ENCODE measurements at regions not wholly inside any gene's neighbourhood (a gene's known extent, or its start where the extent isn't known, plus 50 kb on each side); places are given as distances from the start of the nearest gene placed in this dataset.
"Not testable (repeated sequence)": the region's sequence is repeated elsewhere in the genome, so short reads cannot be mapped to it uniquely, and the experiment has no call there.

GRCh38 chr1:233487408-233487807, 126.5 kb upstream of the KCNK1 start:
- no peak for ATAC-seq (replicated peaks)
- Mint-ChIP-seq H3K4me3 (no peak overlapping the region), H3K36me3 (ENCODE audit: low read depth) (no peaks in the 10 kb centered on the region), H3K27ac (no peak overlapping the region), H3K4me1 (no peaks in the 10 kb centered on the region), H3K27me3 (peaks cover 17% of the 10 kb centered on the region), H3K9me3 (no peaks in the 10 kb centered on the region)

GRCh38 chr1:233489411-233489810, 124.5 kb upstream of the KCNK1 start:
- no peak for ATAC-seq (replicated peaks)
- Mint-ChIP-seq H3K27ac (no peak overlapping the region), H3K36me3 (ENCODE audit: low read depth) (no peaks in the 10 kb centered on the region), H3K27me3 (peaks cover 10% of the 10 kb centered on the region), H3K4me3 (no peak overlapping the region), H3K4me1 (no peaks in the 10 kb centered on the region), H3K9me3 (no peaks in the 10 kb centered on the region)

GRCh38 chr1:233490488-233490887, 123.4 kb upstream of the KCNK1 start:
- no peaks in the 10 kb centered on the region for H3K4me1 Mint-ChIP-seq
- H3K27me3 Mint-ChIP-seq, result peaks cover 11% of the 10 kb centered on the region
- H3K9me3 Mint-ChIP-seq, result no peaks in the 10 kb centered on the region
- H3K27ac Mint-ChIP-seq, result no peak overlapping the region
- H3K4me3 Mint-ChIP-seq, result no peak overlapping the region
- no peak for ATAC-seq (replicated peaks)
- H3K36me3 Mint-ChIP-seq (ENCODE audit: low read depth), result no peaks in the 10 kb centered on the region

- H3K27ac Mint-ChIP-seq, result no peak overlapping the region
- H3K36me3 Mint-ChIP-seq (ENCODE audit: low read depth), result no peaks in the 10 kb centered on the region
Observed at GRCh38 chr1:233491953-233492620, 121.8 kb upstream of the KCNK1 start.

GRCh38 chr1:233496993-233497392, 116.9 kb upstream of the KCNK1 start:
- H3K36me3 Mint-ChIP-seq (ENCODE audit: low read depth), result no peaks in the 10 kb centered on the region
- H3K9me3 Mint-ChIP-seq, result peaks cover 6% of the 10 kb centered on the region
- ATAC-seq (replicated peaks), result peak; percentile 65
- peaks cover 33% of the 10 kb centered on the region for H3K27me3 Mint-ChIP-seq
- no peaks in the 10 kb centered on the region for H3K4me1 Mint-ChIP-seq
- H3K27ac Mint-ChIP-seq, result no peak overlapping the region
- H3K4me3 Mint-ChIP-seq, result no peak overlapping the region

More at GRCh38 chr1:233491953-233492620, 121.8 kb upstream of the KCNK1 start:
- no peak for ATAC-seq (replicated peaks)
- H3K4me1 Mint-ChIP-seq, result no peaks in the 10 kb centered on the region
- peaks cover 6% of the 10 kb centered on the region for H3K9me3 Mint-ChIP-seq
- H3K4me3 Mint-ChIP-seq, result no peak overlapping the region
- peaks cover 22% of the 10 kb centered on the region for H3K27me3 Mint-ChIP-seq

- H3K4me1 Mint-ChIP-seq, result no peaks in the 10 kb centered on the region
- no peak overlapping the region for H3K27ac Mint-ChIP-seq
- no peak overlapping the region for H3K4me3 Mint-ChIP-seq
- no peaks in the 10 kb centered on the region for H3K36me3 Mint-ChIP-seq (ENCODE audit: low read depth)
- peaks cover 33% of the 10 kb centered on the region for H3K27me3 Mint-ChIP-seq
- no peak for ATAC-seq (replicated peaks)
- peaks cover 6% of the 10 kb centered on the region for H3K9me3 Mint-ChIP-seq
Observed at GRCh38 chr1:233497679-233498078, 116.2 kb upstream of the KCNK1 start.

GRCh38 chr1:233500106-233500505, 113.8 kb upstream of the KCNK1 start:
- Mint-ChIP-seq H3K4me3 (no peak overlapping the region), H3K9me3 (peaks cover 6% of the 10 kb centered on the region), H3K36me3 (ENCODE audit: low read depth) (no peaks in the 10 kb centered on the region), H3K27ac (no peak overlapping the region), H3K4me1 (no peaks in the 10 kb centered on the region), H3K27me3 (peaks cover 29% of the 10 kb centered on the region)
- no peak for ATAC-seq (replicated peaks)

- Mint-ChIP-seq H3K9me3 (peaks cover 4% of the 10 kb centered on the region), H3K4me3 (no peak overlapping the region), H3K27ac (no peak overlapping the region), H3K36me3 (ENCODE audit: low read depth) (no peaks in the 10 kb centered on the region), H3K27me3 (peaks cover 8% of the 10 kb centered on the region), H3K4me1 (no peaks in the 10 kb centered on the region)
- ATAC-seq (replicated peaks), result no peak
Observed at GRCh38 chr1:233503366-233503954, 110.4 kb upstream of the KCNK1 start.

GRCh38 chr1:233505130-233505529, 108.8 kb upstream of the KCNK1 start:
- Mint-ChIP-seq H3K36me3 (ENCODE audit: low read depth) (no peaks in the 10 kb centered on the region), H3K27me3 (peaks cover 10% of the 10 kb centered on the region)
- peak; percentile 14 for ATAC-seq (replicated peaks)

GRCh38 chr1:233505889-233506288, 108.0 kb upstream of the KCNK1 start:
- H3K9me3 Mint-ChIP-seq; ATAC-seq (replicated peaks); H3K36me3 Mint-ChIP-seq (ENCODE audit: low read depth); H3K27ac Mint-ChIP-seq; H3K4me3 Mint-ChIP-seq; H3K4me1 Mint-ChIP-seq: not testable (repeated sequence)
- peaks cover 10% of the 10 kb centered on the region for H3K27me3 Mint-ChIP-seq

More at GRCh38 chr1:233505130-233505529, 108.8 kb upstream of the KCNK1 start:
- Mint-ChIP-seq H3K27ac (no peak overlapping the region), H3K9me3 (peaks cover 4% of the 10 kb centered on the region), H3K4me3 (no peak overlapping the region), H3K4me1 (no peaks in the 10 kb centered on the region)

GRCh38 chr1:233509526-233509925, 104.4 kb upstream of the KCNK1 start:
- no peak overlapping the region for H3K27ac Mint-ChIP-seq
- H3K4me3 Mint-ChIP-seq, result no peak overlapping the region

GRCh38 chr1:233512538-233512937, 101.4 kb upstream of the KCNK1 start:
- no peaks in the 10 kb centered on the region for H3K36me3 Mint-ChIP-seq (ENCODE audit: low read depth)
- H3K27me3 Mint-ChIP-seq, result peaks cover 15% of the 10 kb centered on the region
- ATAC-seq (replicated peaks), result peak; percentile 19
- H3K9me3 Mint-ChIP-seq, result no peaks in the 10 kb centered on the region
- no peak overlapping the region for H3K4me3 Mint-ChIP-seq
- H3K4me1 Mint-ChIP-seq, result no peaks in the 10 kb centered on the region
- no peak overlapping the region for H3K27ac Mint-ChIP-seq

More at GRCh38 chr1:233509526-233509925, 104.4 kb upstream of the KCNK1 start:
- no peak for ATAC-seq (replicated peaks)
- Mint-ChIP-seq H3K4me1 (no peaks in the 10 kb centered on the region), H3K9me3 (peaks cover 4% of the 10 kb centered on the region), H3K36me3 (ENCODE audit: low read depth) (no peaks in the 10 kb centered on the region), H3K27me3 (peaks cover 15% of the 10 kb centered on the region)

- Mint-ChIP-seq H3K36me3 (ENCODE audit: low read depth) (no peaks in the 10 kb centered on the region), H3K4me1 (no peaks in the 10 kb centered on the region), H3K4me3 (no peak overlapping the region), H3K27me3 (peaks cover 15% of the 10 kb centered on the region), H3K9me3 (no peaks in the 10 kb centered on the region), H3K27ac (no peak overlapping the region)
- no peak for ATAC-seq (replicated peaks)
Observed at GRCh38 chr1:233513431-233513830, 100.5 kb upstream of the KCNK1 start.

- Mint-ChIP-seq H3K36me3 (ENCODE audit: low read depth) (no peaks in the 10 kb centered on the region), H3K9me3 (no peaks in the 10 kb centered on the region), H3K4me1 (no peaks in the 10 kb centered on the region), H3K27ac (no peak overlapping the region), H3K27me3 (peaks cover 7% of the 10 kb centered on the region), H3K4me3 (no peak overlapping the region)
- ATAC-seq (replicated peaks), result no peak
Observed at GRCh38 chr1:233514946-233515391, 98.9 kb upstream of the KCNK1 start.

GRCh38 chr1:233516732-233517131, 97.2 kb upstream of the KCNK1 start:
- Mint-ChIP-seq H3K4me3 (no peak overlapping the region), H3K27ac (no peak overlapping the region), H3K27me3 (peaks cover 3% of the 10 kb centered on the region), H3K36me3 (ENCODE audit: low read depth) (no peaks in the 10 kb centered on the region), H3K9me3 (no peaks in the 10 kb centered on the region), H3K4me1 (no peaks in the 10 kb centered on the region)
- ATAC-seq (replicated peaks), result no peak
